NCI-H82 (cell line): ENCODE measurements at regions not wholly inside any gene's neighbourhood (a gene's known extent, or its start where the extent isn't known, plus 50 kb on each side); places are given as distances from the start of the nearest gene placed in this dataset.
"Not testable (repeated sequence)": the region's sequence is repeated elsewhere in the genome, so short reads cannot be mapped to it uniquely, and the experiment has no call there.

ENCODE experiments used
- DNase-seq: peaks from one replicate; lab custom pipeline; 2025; lab: John Stamatoyannopoulos, UW

- no peak for DNase-seq
Measured at GRCh38 chr6:106800379-106800778, 171.0 kb downstream of the QRSL1 start.

- DNase-seq: no peak
Measured at GRCh38 chr6:106799031-106799894, 169.9 kb downstream of the QRSL1 start.

DNA sequence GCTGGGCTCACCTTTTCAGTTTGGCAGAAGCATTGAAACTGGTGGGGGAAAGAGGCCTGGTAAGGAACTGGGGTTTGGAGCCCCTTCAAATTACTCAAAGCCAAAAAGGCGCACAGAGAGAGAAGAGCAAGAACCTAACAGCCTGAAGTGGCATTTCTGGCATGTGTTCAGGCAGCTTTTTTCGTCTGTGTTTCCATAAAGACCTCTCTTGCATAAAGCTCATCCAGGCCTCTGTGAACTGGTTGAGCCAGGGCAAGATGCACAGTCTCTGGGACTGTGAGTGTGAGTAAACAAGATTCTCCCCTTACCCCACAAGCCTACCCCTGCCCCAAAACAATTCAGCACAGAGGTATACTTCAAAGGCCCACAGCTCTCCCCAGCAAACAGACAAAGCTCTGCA, 167.8 kb downstream of the QRSL1 start:
- no peak for DNase-seq

- DNase-seq: no peak
Measured at GRCh38 chr6:106796781-106797180, 167.4 kb downstream of the QRSL1 start.

GRCh38 chr6:106794129-106794528, 164.8 kb downstream of the QRSL1 start:
- DNase-seq: no peak

DNA sequence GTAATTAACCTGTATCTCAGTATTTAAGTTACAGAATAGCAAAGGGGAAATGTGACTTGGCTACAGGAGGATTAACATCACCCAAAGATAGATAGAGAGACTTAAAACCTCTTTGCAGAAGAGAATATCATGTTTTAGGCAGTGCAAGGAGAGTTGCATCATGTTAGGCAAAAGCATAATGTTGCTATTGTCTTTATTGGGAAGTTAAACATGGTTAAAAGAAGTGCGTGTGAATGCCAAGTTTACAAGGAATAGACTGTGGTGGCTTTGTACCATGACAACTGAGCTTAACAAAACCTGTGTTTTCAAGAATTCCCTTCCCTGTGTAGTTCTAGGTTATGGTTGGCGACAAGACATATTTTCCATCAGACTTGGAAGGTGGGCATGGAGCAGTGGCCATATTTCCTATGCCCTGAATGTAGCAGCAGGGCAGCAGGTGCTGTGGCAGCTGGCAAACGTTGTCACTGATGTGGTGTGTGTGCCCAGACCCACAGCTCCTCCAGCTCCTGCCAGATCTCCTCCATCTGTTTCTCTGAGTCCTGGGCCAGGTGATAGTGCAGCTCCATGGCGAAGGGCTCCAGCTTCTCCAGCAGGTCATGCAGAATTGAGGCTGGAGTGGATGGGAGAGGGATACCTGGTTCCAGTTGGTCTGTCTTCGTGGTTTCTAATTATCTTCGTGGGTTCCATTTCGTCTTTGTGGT, 163.3 kb downstream of the QRSL1 start:
- no peak for DNase-seq

GRCh38 chr6:106790935-106791334, 161.6 kb downstream of the QRSL1 start:
- no peak for DNase-seq

GRCh38 chr6:106790149-106790770, 160.9 kb downstream of the QRSL1 start:
- no peak for DNase-seq

- no peak for DNase-seq
Measured at GRCh38 chr6:106789428-106790148, 160.2 kb downstream of the QRSL1 start.

DNA sequence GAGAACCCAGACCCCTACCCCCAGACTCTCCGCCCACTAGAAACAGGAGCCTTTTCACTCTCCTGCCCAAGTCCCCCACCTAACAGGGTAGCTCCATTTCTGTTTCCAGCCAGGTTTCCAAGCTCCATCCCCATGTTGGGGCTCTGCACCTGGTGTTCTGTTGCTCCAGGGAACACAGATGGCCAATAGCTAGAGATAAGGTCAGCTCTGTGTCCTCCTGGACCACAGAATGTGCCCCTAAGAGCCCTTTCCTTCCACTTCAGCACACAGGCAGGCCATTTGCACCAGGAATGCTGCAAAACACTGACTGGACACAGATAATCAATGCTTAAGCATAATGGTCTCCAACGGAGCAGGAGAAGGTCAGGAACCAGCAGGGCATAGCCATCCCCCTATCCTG, 159.4 kb downstream of the QRSL1 start:
- no peak for DNase-seq

DNA sequence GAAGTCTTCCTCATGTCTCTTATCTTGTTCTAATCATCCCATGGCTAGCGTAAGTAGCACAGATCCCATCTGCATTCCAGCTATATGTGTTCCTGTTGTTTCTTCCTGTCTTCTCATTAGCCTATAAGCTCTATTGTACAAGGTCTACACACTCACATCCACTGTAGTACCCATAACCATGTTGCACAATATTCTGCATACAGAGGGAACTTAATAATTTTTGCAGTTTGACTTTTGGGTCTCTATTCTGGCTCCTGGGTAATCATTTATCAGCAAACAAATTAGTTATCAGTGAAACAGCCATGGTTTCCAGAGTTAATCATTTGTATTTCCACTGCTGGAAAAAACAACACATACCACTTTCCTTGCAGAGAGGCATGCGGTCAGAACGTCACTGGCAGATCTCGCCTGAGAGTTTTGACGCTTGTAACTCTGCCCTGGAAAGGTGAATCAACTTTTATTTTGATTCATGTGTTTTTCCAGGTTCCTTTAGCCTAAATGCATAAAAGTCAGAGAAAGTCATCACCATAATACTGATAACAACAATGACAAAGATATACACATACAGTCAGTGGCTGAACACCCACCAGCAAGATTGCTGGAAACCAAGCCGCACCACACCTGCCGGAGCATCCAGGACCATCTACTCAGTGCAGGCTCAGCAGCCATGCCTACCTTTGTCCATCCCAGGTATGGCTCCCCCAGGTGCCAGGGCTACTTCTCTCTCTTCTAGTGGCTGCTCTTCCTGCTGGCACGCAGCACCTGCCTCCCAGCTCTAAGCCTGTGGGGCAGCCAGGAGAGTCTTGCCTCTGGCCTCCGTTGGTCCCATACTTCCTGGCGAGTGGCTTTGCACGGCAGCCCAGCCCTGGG, 158.2 kb downstream of the QRSL1 start:
- DNase-seq: no peak

- DNase-seq: no peak
Measured at GRCh38 chr6:106785298-106785697, 155.9 kb downstream of the QRSL1 start.

GRCh38 chr6:106783640-106784566, 154.5 kb downstream of the QRSL1 start:
- DNase-seq: no peak

GRCh38 chr6:106782536-106783285, 153.3 kb downstream of the QRSL1 start:
- no peak for DNase-seq

- DNase-seq: not testable (repeated sequence)
Measured at GRCh38 chr6:106779552-106779951, 150.2 kb downstream of the QRSL1 start.

GRCh38 chr6:106778943-106779342, 149.6 kb downstream of the QRSL1 start:
- no peak for DNase-seq

DNA sequence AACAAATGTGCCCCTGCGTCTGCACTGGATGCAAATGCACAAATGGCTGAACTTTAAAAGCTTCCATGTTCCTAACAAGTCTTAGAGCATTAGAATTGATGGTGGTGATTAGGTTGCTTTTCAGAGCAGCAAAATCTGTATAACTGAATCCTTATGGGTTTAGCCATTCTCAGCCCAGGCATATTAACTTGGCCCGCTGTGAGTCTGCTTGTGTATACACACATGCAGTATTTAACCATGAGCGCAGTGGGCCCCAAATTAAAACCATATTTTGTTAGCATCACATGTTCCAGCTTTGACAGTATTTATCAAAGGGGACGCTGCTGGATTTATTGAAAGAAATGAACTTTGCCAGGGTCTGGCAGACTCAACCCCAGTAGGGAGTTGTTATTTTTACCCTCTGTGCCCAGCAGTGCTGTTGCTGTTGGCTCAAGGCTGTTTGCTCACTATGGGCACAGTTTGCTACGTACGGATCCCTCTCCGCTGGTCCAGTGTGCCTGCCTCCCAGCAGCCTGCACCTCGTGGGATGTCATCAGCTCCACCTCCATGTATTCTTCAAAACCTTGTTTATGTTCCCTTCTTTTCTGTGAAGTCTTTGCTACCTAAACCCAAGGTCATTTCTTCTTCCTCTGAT, 144.7 kb downstream of the QRSL1 start:
- no peak for DNase-seq

DNA sequence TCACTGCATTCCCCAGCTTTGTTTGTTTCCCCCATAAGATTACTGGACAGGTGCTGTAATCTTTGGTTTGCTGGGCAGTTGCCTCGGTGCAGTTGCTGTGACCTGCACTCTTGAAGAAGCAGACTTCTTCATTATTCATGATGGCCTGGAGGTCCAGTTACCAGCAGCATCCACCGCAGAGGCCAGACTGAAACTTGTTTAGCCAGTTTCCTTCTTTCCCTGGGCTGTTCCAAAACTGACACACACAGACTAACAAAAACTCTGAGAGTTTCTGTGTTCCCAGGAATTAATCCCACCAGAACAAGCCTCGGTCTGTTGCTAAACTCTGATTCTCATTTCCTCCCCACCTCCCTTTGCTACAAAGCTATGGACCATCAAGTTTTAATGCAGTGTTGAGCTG, 144.1 kb downstream of the QRSL1 start:
- no peak for DNase-seq
